SU-DHL-6 (cell line): ENCODE measurements at regions not wholly inside any gene's neighbourhood (a gene's known extent, or its start where the extent isn't known, plus 50 kb on each side); places are given as distances from the start of the nearest gene placed in this dataset.

Experiments used
- H2AFZ ChIP-seq: fragments of 200-600 bp; sonication (generic); 2 replicates; pipeline ENCODE4 v1.6.1; 2014; ENCODE audit warnings: low read depth, mild to moderate bottlenecking, moderate library complexity, mixed read lengths, antibody characterized with exemption, low read length; ENCODE audit not compliant: severe bottlenecking
- H3F3A ChIP-seq: fragments of 200-600 bp; shearing (Covaris generic); 2 replicates; pipeline ENCODE4 v1.6.0; 2016; ENCODE audit warnings: antibody characterized with exemption, mild to moderate bottlenecking; ENCODE audit not compliant: insufficient read depth
- H3K27ac ChIP-seq: fragments of 200-600 bp; sonication (generic); 2 replicates; pipeline ENCODE4 v1.5.1; 2016; ENCODE audit warnings: low read depth, mild to moderate bottlenecking, low read length, moderate library complexity, mixed read lengths
- H3K27me3 ChIP-seq: fragments of 200-600 bp; sonication (generic), shearing (Covaris generic); 2 replicates; pipeline ENCODE4 v1.6.0; 2014; ENCODE audit warnings: mild to moderate bottlenecking, low read length
- H3K36me3 ChIP-seq: fragments of 200-600 bp; sonication (generic); 2 replicates; pipeline ENCODE4 v1.6.1; 2014; ENCODE audit warnings: mild to moderate bottlenecking, low read length, mixed read lengths
- H3K4me2 ChIP-seq: fragments of 300-600, 200-600 bp; shearing (Covaris generic), sonication (generic); 2 replicates; pipeline ENCODE4 v1.6.0; 2014; ENCODE audit warnings: low read length, low read depth, mild to moderate bottlenecking; ENCODE audit not compliant: poor library complexity, severe bottlenecking
- H3K4me3 ChIP-seq: fragments of 200-600 bp; sonication (generic); 2 replicates; pipeline ENCODE4 v1.5.1; 2014; ENCODE audit warnings: antibody characterized with exemption, low read length, mild to moderate bottlenecking, mixed read lengths; ENCODE audit not compliant: insufficient read depth, poor library complexity, severe bottlenecking
- H3K79me2 ChIP-seq: fragments of 200-600 bp; sonication (generic); 2 replicates; pipeline ENCODE4 v1.6.1; 2014; ENCODE audit warnings: mild to moderate bottlenecking, low read length, moderate library complexity; ENCODE audit not compliant: insufficient read depth
- H3K9ac ChIP-seq: fragments of 200-600 bp; sonication (generic); 2 replicates; pipeline ENCODE4 v1.7.0; 2014; ENCODE audit warnings: mild to moderate bottlenecking, low read length
- H3K9me2 ChIP-seq: fragments of 200-600 bp; sonication (generic); replicated peaks from 2 replicates; pipeline ENCODE4 v1.6.1; 2014; ENCODE audit warnings: low read length; ENCODE audit not compliant: insufficient read depth
- H3K9me3 ChIP-seq: fragments of 200-600 bp; sonication (generic); 2 replicates; pipeline ENCODE4 v1.6.1; 2014; ENCODE audit warnings: low read length, mixed read lengths; ENCODE audit not compliant: insufficient read depth
- H4K20me1 ChIP-seq: fragments of 200-600 bp; sonication (generic); 2 replicates; pipeline ENCODE4 v1.6.1; 2014; ENCODE audit warnings: low read depth, mild to moderate bottlenecking, antibody characterized with exemption, low read length, moderate library complexity, mixed read lengths
- CTCF ChIP-seq: fragments of 200-600 bp; sonication (generic); IDR thresholded peaks from one replicate; pipeline ENCODE4 v1.5.1; 2017; ENCODE audit warnings: antibody characterized with exemption, mild to moderate bottlenecking, low read length, moderate library complexity; ENCODE audit not compliant: insufficient read depth, poor library complexity, severe bottlenecking
- EZH2phosphoT487 ChIP-seq: fragments of 200-600 bp; sonication (generic), shearing (Covaris generic); conservative IDR thresholded peaks from 2 replicates; pipeline ENCODE4 v1.6.1; 2018; ENCODE audit warnings: mild to moderate bottlenecking, antibody characterized with exemption, low read length, moderate library complexity, mixed read lengths

GRCh38 chr1:87268111-87268510, 60.6 kb upstream of the LMO4 start:
- Histone ChIP-seq H3K4me2 (no peak overlapping the region), H3K9me2 (no peaks in the 10 kb centered on the region), H3F3A (no peaks in the 10 kb centered on the region), H2AFZ (no peak overlapping the region), H3K27me3 (no peaks in the 10 kb centered on the region), H3K9ac (no peak overlapping the region), H4K20me1 (no peaks in the 10 kb centered on the region), H3K79me2 (no peaks in the 10 kb centered on the region), H3K4me3 (no peak overlapping the region), H3K9me3 (no peaks in the 10 kb centered on the region), H3K27ac (no peak overlapping the region), H3K36me3 (no peaks in the 10 kb centered on the region)
- TF ChIP-seq EZH2phosphoT487 = no peak

- H3K9me2 ChIP-seq = no peaks in the 10 kb centered on the region
- H4K20me1 ChIP-seq = no peaks in the 10 kb centered on the region
- no peaks in the 10 kb centered on the region for H3K9me3 ChIP-seq
- no peak overlapping the region for H3K9ac ChIP-seq
- no peak overlapping the region for H2AFZ ChIP-seq
- TF ChIP-seq EZH2phosphoT487 (no peak), CTCF (no peak)
- H3K79me2 ChIP-seq = no peaks in the 10 kb centered on the region
- no peaks in the 10 kb centered on the region for H3K27me3 ChIP-seq
- H3F3A ChIP-seq = no peaks in the 10 kb centered on the region
- H3K4me3 ChIP-seq = no peak overlapping the region
- H3K36me3 ChIP-seq = no peaks in the 10 kb centered on the region
- no peak overlapping the region for H3K27ac ChIP-seq
- H3K4me2 ChIP-seq = no peak overlapping the region
These were observed 58.8 kb upstream of the LMO4 start for GRCh38 chr1:87269921-87270320.

- no peaks in the 10 kb centered on the region for H3K9me3 ChIP-seq
- no peaks in the 10 kb centered on the region for H3F3A ChIP-seq
- H3K4me3 ChIP-seq = no peak overlapping the region
- no peak for TF ChIP-seq EZH2phosphoT487
- TF ChIP-seq CTCF = no peak
- H3K27ac ChIP-seq = no peak overlapping the region
- no peaks in the 10 kb centered on the region for H3K9me2 ChIP-seq
- no peak overlapping the region for H2AFZ ChIP-seq
- H3K9ac ChIP-seq = no peak overlapping the region
- H4K20me1 ChIP-seq = no peaks in the 10 kb centered on the region
- H3K4me2 ChIP-seq = no peak overlapping the region
- no peaks in the 10 kb centered on the region for H3K79me2 ChIP-seq
- no peaks in the 10 kb centered on the region for H3K27me3 ChIP-seq
- no peaks in the 10 kb centered on the region for H3K36me3 ChIP-seq
These were observed 55.4 kb upstream of the LMO4 start for GRCh38 chr1:87273291-87273690.

- Histone ChIP-seq H3K27ac (no peak overlapping the region), H3K9me3 (no peaks in the 10 kb centered on the region), H3K27me3 (no peaks in the 10 kb centered on the region), H3F3A (no peaks in the 10 kb centered on the region), H3K9me2 (no peaks in the 10 kb centered on the region), H3K36me3 (no peaks in the 10 kb centered on the region), H4K20me1 (no peaks in the 10 kb centered on the region), H3K9ac (no peak overlapping the region), H3K4me2 (no peak overlapping the region), H3K79me2 (no peaks in the 10 kb centered on the region), H3K4me3 (no peak overlapping the region), H2AFZ (no peak overlapping the region)
- TF ChIP-seq EZH2phosphoT487 (no peak), CTCF (no peak)
These were observed 53.8 kb upstream of the LMO4 start for GRCh38 chr1:87274851-87275250.
